Omental fat pad (tissue), 3 donors: ENCODE measurements at regions not wholly inside any gene's neighbourhood (a gene's known extent, or its start where the extent isn't known, plus 50 kb on each side); places are given as distances from the start of the nearest gene placed in this dataset.

Source experiments
- ATAC-seq: fragments of 150-250 bp; one replicate; pipeline ENCODE4 v1.9.1; 2016; ENCODE audit warnings: mild to moderate bottlenecking, moderate library complexity; ENCODE audit not compliant: low FRiP score
- DNase-seq: peaks from one replicate; pipeline ENCODE4 v3.0.0-alpha.2; 2019; ENCODE audit warnings: low spot score
- TF ChIP-seq, protein P1 (sequence below), 3 donors: fragments of 450-650 bp; IDR thresholded peaks; one replicate each; pipeline ENCODE4 v1.5.1; 2016 to 2017; ENCODE audit warnings: antibody characterized with exemption in 3 of 3, mild to moderate bottlenecking in 3 of 3, moderate library complexity in 2 of 3

DNA sequence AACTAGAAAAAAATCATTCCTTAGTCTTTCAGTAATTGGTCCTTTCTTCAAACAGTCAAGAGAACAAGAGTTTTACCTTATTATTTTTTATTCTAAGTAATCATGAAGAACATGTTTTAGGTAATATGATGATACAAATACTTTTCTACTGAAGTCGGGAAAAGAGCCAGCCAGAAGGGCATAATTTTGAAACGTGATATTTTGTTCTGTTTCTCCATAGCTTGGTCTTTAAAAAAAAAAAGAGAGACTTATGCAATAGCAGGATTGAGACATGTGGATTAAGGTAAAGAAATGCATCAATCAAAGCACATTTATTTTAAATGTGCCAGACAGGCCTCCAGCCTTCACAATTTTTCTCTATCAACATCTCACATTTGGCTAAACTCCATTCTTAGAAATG is 1016.8 kb downstream of the CNTNAP5 start:
- DNase-seq (no peak), ATAC-seq (no peak)
- TF ChIP-seq, protein P1, sequence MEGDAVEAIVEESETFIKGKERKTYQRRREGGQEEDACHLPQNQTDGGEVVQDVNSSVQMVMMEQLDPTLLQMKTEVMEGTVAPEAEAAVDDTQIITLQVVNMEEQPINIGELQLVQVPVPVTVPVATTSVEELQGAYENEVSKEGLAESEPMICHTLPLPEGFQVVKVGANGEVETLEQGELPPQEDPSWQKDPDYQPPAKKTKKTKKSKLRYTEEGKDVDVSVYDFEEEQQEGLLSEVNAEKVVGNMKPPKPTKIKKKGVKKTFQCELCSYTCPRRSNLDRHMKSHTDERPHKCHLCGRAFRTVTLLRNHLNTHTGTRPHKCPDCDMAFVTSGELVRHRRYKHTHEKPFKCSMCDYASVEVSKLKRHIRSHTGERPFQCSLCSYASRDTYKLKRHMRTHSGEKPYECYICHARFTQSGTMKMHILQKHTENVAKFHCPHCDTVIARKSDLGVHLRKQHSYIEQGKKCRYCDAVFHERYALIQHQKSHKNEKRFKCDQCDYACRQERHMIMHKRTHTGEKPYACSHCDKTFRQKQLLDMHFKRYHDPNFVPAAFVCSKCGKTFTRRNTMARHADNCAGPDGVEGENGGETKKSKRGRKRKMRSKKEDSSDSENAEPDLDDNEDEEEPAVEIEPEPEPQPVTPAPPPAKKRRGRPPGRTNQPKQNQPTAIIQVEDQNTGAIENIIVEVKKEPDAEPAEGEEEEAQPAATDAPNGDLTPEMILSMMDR (IDR thresholded peaks at IDR 0.05) = no peak

DNA sequence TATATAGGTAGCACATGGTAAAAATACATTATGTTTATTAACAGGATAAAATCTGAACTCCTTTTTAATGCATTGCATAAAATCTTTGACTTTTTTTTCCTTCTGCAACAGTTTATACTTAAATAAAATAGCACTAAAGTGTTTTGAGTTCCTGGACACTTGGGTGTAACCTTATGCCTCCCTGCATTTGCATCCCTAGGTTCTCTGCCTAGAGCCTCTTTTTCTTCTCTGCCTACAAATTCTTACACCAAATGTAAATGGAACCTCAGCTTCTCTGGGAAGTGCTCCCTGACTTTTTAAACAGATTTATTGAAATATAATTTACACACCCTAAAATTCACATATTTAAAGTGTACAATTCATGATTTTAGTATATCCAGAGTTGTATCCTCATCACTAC is 1017.6 kb downstream of the CNTNAP5 start:
- DNase-seq = no peak
- ATAC-seq = no peak
- TF ChIP-seq, protein P1 (IDR thresholded peaks at IDR 0.05) = no peak

GRCh38 chr2:125070726-125071505 is 1045.8 kb downstream of the CNTNAP5 start:
- TF ChIP-seq, protein P1 (IDR thresholded peaks at IDR 0.05) = no peak
- DNase-seq (no peak), ATAC-seq (no peak)

- DNase-seq (no peak), ATAC-seq (no peak)
- TF ChIP-seq, protein P1 (IDR thresholded peaks at IDR 0.05) = no peak
Observed at GRCh38 chr2:125073440-125073839, 1048.4 kb downstream of the CNTNAP5 start.

- DNase-seq = no peak
- TF ChIP-seq, protein P1 (IDR thresholded peaks at IDR 0.05) = no peak
- ATAC-seq = no peak
Observed at GRCh38 chr2:125085904-125086303, 1060.8 kb downstream of the CNTNAP5 start.

DNA sequence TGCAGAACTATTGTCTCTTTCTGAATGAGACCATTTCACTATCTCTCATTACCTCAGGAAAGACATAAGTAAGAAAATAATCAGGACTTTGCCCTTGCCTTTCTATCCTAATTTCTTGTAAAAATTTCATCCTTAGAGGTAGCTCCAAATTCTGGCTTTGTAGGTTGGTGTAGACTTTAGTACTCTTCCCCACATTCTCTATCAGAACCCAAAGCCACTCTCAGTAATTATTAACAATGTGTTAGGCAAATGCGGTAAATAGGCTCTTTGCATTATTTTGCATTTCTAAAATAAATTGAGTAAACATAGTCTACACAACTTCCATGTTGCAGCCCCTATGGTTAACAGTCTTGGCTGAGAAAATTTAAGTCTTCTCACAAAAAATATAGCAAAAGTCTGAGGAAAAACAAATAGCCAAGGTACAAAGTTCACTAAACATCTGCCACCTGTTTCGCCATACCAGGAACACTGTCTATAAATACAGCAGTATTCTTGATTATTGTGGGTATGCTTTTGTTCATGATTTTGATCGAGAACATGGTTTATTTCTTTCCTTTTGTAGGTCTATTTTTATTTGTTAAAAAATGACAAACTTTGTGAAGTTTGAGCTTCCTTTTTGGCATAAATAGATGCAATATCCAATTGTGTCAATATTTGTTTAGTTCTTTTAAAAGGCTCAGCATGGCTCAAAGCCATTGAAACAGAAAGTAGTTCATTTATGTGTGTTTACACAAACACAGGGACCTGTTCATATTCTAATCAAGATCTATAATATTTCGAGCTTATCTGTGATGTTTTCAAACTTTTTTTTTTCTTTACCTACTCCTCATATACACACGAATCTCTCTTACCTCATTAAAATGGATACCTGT is 1061.5 kb downstream of the CNTNAP5 start:
- ATAC-seq = no peak
- no peak for DNase-seq
- TF ChIP-seq, protein P1 (IDR thresholded peaks at IDR 0.05) = no peak
